Neural cell (in vitro differentiated cells): ENCODE measurements at regions not wholly inside any gene's neighbourhood (a gene's known extent, or its start where the extent isn't known, plus 50 kb on each side); places are given as distances from the start of the nearest gene placed in this dataset.

Experiments used
- H2AFZ ChIP-seq: fragments of 200-600, 300-800 bp; sonication (generic), shearing (Covaris generic); 2 replicates; pipeline ENCODE4 v1.6.0; 2014; ENCODE audit warnings: low read depth, mild to moderate bottlenecking, antibody characterized with exemption, low read length, moderate library complexity
- H3F3A ChIP-seq: fragments of 200-600 bp; shearing (Covaris generic); 2 replicates; pipeline ENCODE4 v1.6.1; 2016; ENCODE audit warnings: mild to moderate bottlenecking, moderate library complexity, mixed read lengths, antibody characterized with exemption, low read length; ENCODE audit not compliant: insufficient read depth, poor library complexity, severe bottlenecking
- H3K27ac ChIP-seq: fragments of 200-600, 300-800 bp; sonication (generic), shearing (Covaris generic); 2 replicates; pipeline ENCODE4 v1.5.1; 2014; ENCODE audit warnings: mild to moderate bottlenecking, low read length, moderate library complexity
- H3K27me3 ChIP-seq: fragments of 300-800, 200-600 bp; sonication (generic), shearing (Covaris generic); 2 replicates; pipeline ENCODE4 v1.6.0; 2014; ENCODE audit warnings: mild to moderate bottlenecking, low read depth, low read length, moderate library complexity; ENCODE audit not compliant: insufficient read depth
- H3K36me3 ChIP-seq: fragments of 300-800, 200-600 bp; sonication (generic), shearing (Covaris generic); 2 replicates; pipeline ENCODE4 v1.5.1; 2014; ENCODE audit warnings: mild to moderate bottlenecking, antibody characterized with exemption, low read length, moderate library complexity; ENCODE audit not compliant: insufficient read depth
- H3K4me2 ChIP-seq: fragments of 300-800, 200-600 bp; sonication (generic), shearing (Covaris generic); 2 replicates; pipeline ENCODE4 v1.6.0; 2014; ENCODE audit warnings: mild to moderate bottlenecking, low read length
- H3K4me3 ChIP-seq: fragments of 300-800, 200-600 bp; sonication (generic), shearing (Covaris generic); 2 replicates; pipeline ENCODE4 v1.5.1; 2014; ENCODE audit warnings: mild to moderate bottlenecking, low read length, moderate library complexity
- H3K79me2 ChIP-seq: fragments of 200-600 bp; shearing (Covaris generic); replicated peaks from 2 replicates; pipeline ENCODE4 v1.6.0; 2014; ENCODE audit warnings: mild to moderate bottlenecking, low read length, moderate library complexity; ENCODE audit not compliant: insufficient read depth
- H3K9ac ChIP-seq: fragments of 300-800, 200-600 bp; sonication (generic), shearing (Covaris generic); 2 replicates; pipeline ENCODE4 v1.6.1; 2016; ENCODE audit warnings: mild to moderate bottlenecking, low read length, mixed read lengths
- H3K9me2 ChIP-seq: fragments of 200-600 bp; shearing (Covaris generic); 2 replicates; pipeline ENCODE4 v1.6.1; 2016; ENCODE audit warnings: mild to moderate bottlenecking, low read length, mixed read lengths; ENCODE audit not compliant: insufficient read depth
- H3K9me3 ChIP-seq: fragments of 200-600, 300-800 bp; sonication (generic), shearing (Covaris generic); 2 replicates; pipeline ENCODE4 v1.6.1; 2016; ENCODE audit warnings: mild to moderate bottlenecking, mixed run types, low read length, moderate library complexity, mixed read lengths
- H4K20me1 ChIP-seq: fragments of 200-600 bp; shearing (Covaris generic); 2 replicates; pipeline ENCODE4 v1.6.1; 2016; ENCODE audit warnings: mild to moderate bottlenecking, mixed run types; ENCODE audit not compliant: insufficient read depth
- CTCF ChIP-seq: fragments of 450-650 bp; IDR thresholded peaks from 2 replicates; pipeline ENCODE4 v1.5.1; 2014; ENCODE audit warnings: antibody characterized with exemption, mild to moderate bottlenecking, moderate library complexity; ENCODE audit not compliant: poor library complexity, severe bottlenecking
- EP300 ChIP-seq: fragments of 450-650 bp; conservative IDR thresholded peaks from 2 replicates; pipeline ENCODE4 v1.6.1; 2014; ENCODE audit warnings: antibody characterized with exemption, mild to moderate bottlenecking, moderate library complexity; ENCODE audit not compliant: poor library complexity, severe bottlenecking
- EZH2 ChIP-seq: fragments of 200-600, 300-800 bp; shearing (Covaris generic), sonication (generic); IDR thresholded peaks from 2 replicates; pipeline ENCODE4 v1.6.1; 2014; ENCODE audit warnings: antibody characterized with exemption, low read length, borderline replicate concordance, mild to moderate bottlenecking; ENCODE audit not compliant: insufficient read depth, poor library complexity, severe bottlenecking
- MXI1 ChIP-seq: fragments of 450-650 bp; conservative IDR thresholded peaks from 2 replicates; pipeline ENCODE4 v1.6.1; 2014; ENCODE audit warnings: antibody characterized with exemption, mild to moderate bottlenecking; ENCODE audit not compliant: poor library complexity, severe bottlenecking
- POLR2AphosphoS5 ChIP-seq: IDR thresholded peaks from 2 replicates; pipeline ENCODE4 v1.6.1; 2012
- RAD21 ChIP-seq: fragments of 450-650 bp; conservative IDR thresholded peaks from 2 replicates; pipeline ENCODE4 v1.6.1; 2014; ENCODE audit warnings: antibody characterized with exemption, mild to moderate bottlenecking, moderate library complexity
- REST ChIP-seq: IDR thresholded peaks from 2 replicates; pipeline ENCODE4 v1.6.1; 2012; ENCODE audit warnings: borderline replicate concordance
- SMC3 ChIP-seq: fragments of 450-650 bp; conservative IDR thresholded peaks from 2 replicates; pipeline ENCODE4 v1.6.1; 2014; ENCODE audit warnings: antibody characterized with exemption, mild to moderate bottlenecking, moderate library complexity; ENCODE audit not compliant: poor library complexity
- TAF1 ChIP-seq: IDR thresholded peaks from 2 replicates; pipeline ENCODE4 v1.6.1; 2012; ENCODE audit warnings: low read depth

- Histone ChIP-seq H3K4me2 (no peak overlapping the region), H3K9me2 (no peaks in the 10 kb centered on the region), H2AFZ (no peak overlapping the region), H4K20me1 (no peaks in the 10 kb centered on the region), H3K9me3 (no peaks in the 10 kb centered on the region), H3K9ac (no peak overlapping the region), H3K36me3 (no peaks in the 10 kb centered on the region), H3K79me2 (no peaks in the 10 kb centered on the region), H3F3A (no peaks in the 10 kb centered on the region), H3K4me3 (no peak overlapping the region), H3K27me3 (no peaks in the 10 kb centered on the region), H3K27ac (no peak overlapping the region)
- no peak for TF ChIP-seq POLR2AphosphoS5
- TF ChIP-seq EZH2 = no peak
- TF ChIP-seq REST = no peak
- TF ChIP-seq RAD21 = no peak
- no peak for TF ChIP-seq MXI1
- TF ChIP-seq SMC3 = no peak
- TF ChIP-seq EP300 = no peak
- TF ChIP-seq TAF1 = no peak
- TF ChIP-seq CTCF = no peak
Measured at GRCh38 chr2:128618642-128619041, 300.0 kb upstream of the HS6ST1 start.

GRCh38 chr2:128619471-128620325 is 301.0 kb upstream of the HS6ST1 start:
- Histone ChIP-seq H3F3A (no peaks in the 10 kb centered on the region), H3K9ac (no peak overlapping the region), H3K9me2 (no peaks in the 10 kb centered on the region), H3K79me2 (no peaks in the 10 kb centered on the region), H3K9me3 (no peaks in the 10 kb centered on the region), H3K4me2 (no peak overlapping the region), H2AFZ (no peak overlapping the region), H3K4me3 (no peak overlapping the region), H3K27me3 (no peaks in the 10 kb centered on the region), H3K27ac (no peak overlapping the region), H3K36me3 (no peaks in the 10 kb centered on the region), H4K20me1 (no peaks in the 10 kb centered on the region)
- no peak for TF ChIP-seq MXI1
- TF ChIP-seq SMC3 = no peak
- TF ChIP-seq RAD21 = no peak
- no peak for TF ChIP-seq EP300
- TF ChIP-seq TAF1 = no peak
- no peak for TF ChIP-seq EZH2
- no peak for TF ChIP-seq CTCF
- TF ChIP-seq POLR2AphosphoS5 = no peak
- TF ChIP-seq REST = no peak
